Smooth muscle cell (in vitro differentiated cells): ENCODE measurements at regions not wholly inside any gene's neighbourhood (a gene's known extent, or its start where the extent isn't known, plus 50 kb on each side); places are given as distances from the start of the nearest gene placed in this dataset.

Experiments used
- DNase-seq: peaks from one replicate; lab custom pipeline; 2025; ENCODE audit not compliant: unreplicated experiment; lab: John Stamatoyannopoulos, UW
- H2AFZ ChIP-seq: fragments of 200-600 bp; sonication (generic); 2 replicates; pipeline ENCODE4 v1.6.0; 2016; ENCODE audit warnings: antibody characterized with exemption, low read depth, mild to moderate bottlenecking
- H3F3A ChIP-seq: fragments of 200-600 bp; sonication (generic); 2 replicates; pipeline ENCODE4 v1.6.0; 2017; ENCODE audit warnings: antibody characterized with exemption, low read depth
- H3K27ac ChIP-seq: fragments of 200-600 bp; sonication (generic); 2 replicates; pipeline ENCODE4 v1.5.1; 2016; ENCODE audit warnings: low read depth, mild to moderate bottlenecking
- H3K27me3 ChIP-seq: fragments of 200-600 bp; sonication (generic); 2 replicates; pipeline ENCODE4 v1.6.1; 2016; ENCODE audit warnings: low read depth, mild to moderate bottlenecking
- H3K36me3 ChIP-seq: fragments of 200-600 bp; sonication (generic); 2 replicates; pipeline ENCODE4 v1.5.1; 2016; ENCODE audit warnings: low read depth
- H3K4me1 ChIP-seq: fragments of 200-600 bp; sonication (generic); 2 replicates; pipeline ENCODE4 v1.5.1; 2016; ENCODE audit warnings: low read depth
- H3K4me2 ChIP-seq: fragments of 200-600 bp; sonication (generic); 2 replicates; pipeline ENCODE4 v1.6.0; 2016; ENCODE audit warnings: mild to moderate bottlenecking
- H3K4me3 ChIP-seq: fragments of 200-600 bp; sonication (generic); 2 replicates; pipeline ENCODE4 v1.5.1; 2016; ENCODE audit warnings: mild to moderate bottlenecking
- H3K79me2 ChIP-seq: fragments of 200-600 bp; sonication (generic); 2 replicates; pipeline ENCODE4 v1.6.0; 2016; ENCODE audit warnings: low read depth, mild to moderate bottlenecking
- H3K9ac ChIP-seq: fragments of 200-600 bp; sonication (generic); 2 replicates; pipeline ENCODE4 v1.6.0; 2016; ENCODE audit warnings: low read depth
- H3K9me3 ChIP-seq: fragments of 200-600 bp; sonication (generic); replicated peaks from 2 replicates; pipeline ENCODE4 v1.5.1; 2016; ENCODE audit warnings: low read depth
- H4K20me1 ChIP-seq: fragments of 200-600 bp; sonication (generic); 2 replicates; pipeline ENCODE4 v1.6.0; 2016; ENCODE audit warnings: low read depth
- CTCF ChIP-seq: fragments of 200-600 bp; sonication (generic); IDR thresholded peaks from 2 replicates; pipeline ENCODE4 v1.5.1; 2017; ENCODE audit warnings: borderline replicate concordance, mild to moderate bottlenecking, antibody characterized with exemption; ENCODE audit not compliant: insufficient read depth, poor library complexity, severe bottlenecking
- WGBS: methylation state at CpG from one replicate; pipeline ENCODE4 v1.1.7; 2016; ENCODE audit warnings: low lambda C conversion rate; 5-methylcytosine and 5-hydroxymethylcytosine counted together

- no peak overlapping the region for H3K9ac ChIP-seq
- no peaks in the 10 kb centered on the region for H3K79me2 ChIP-seq
- H3K4me2 ChIP-seq = no peak overlapping the region
- H3K36me3 ChIP-seq = no peaks in the 10 kb centered on the region
- no peaks in the 10 kb centered on the region for H3K9me3 ChIP-seq
- H3K27ac ChIP-seq = no peak overlapping the region
- no peaks in the 10 kb centered on the region for H3K27me3 ChIP-seq
- no peak for DNase-seq
- H3K4me3 ChIP-seq = no peak overlapping the region
- peaks cover 14% of the 10 kb centered on the region for H3F3A ChIP-seq
- TF ChIP-seq CTCF = no peak
- no peak overlapping the region for H2AFZ ChIP-seq
- peaks cover 17% of the 10 kb centered on the region for H3K4me1 ChIP-seq
- H4K20me1 ChIP-seq = no peaks in the 10 kb centered on the region
- WGBS = 92% methylated on average over 6 of the region's 6 CpGs
Measured at GRCh38 chr6:167696296-167696695, 130.4 kb upstream of the AFDN start.

GRCh38 chr6:167697316-167697715 is 129.4 kb upstream of the AFDN start:
- no peak overlapping the region for H3K4me3 ChIP-seq
- no peak overlapping the region for H3K27ac ChIP-seq
- no peak for DNase-seq
- H3K4me2 ChIP-seq = peak overlapping the region; percentile 12
- peaks cover 10% of the 10 kb centered on the region for H3K4me1 ChIP-seq
- H3F3A ChIP-seq = peaks cover 14% of the 10 kb centered on the region
- no peak overlapping the region for H3K9ac ChIP-seq
- H4K20me1 ChIP-seq = no peaks in the 10 kb centered on the region
- H2AFZ ChIP-seq = no peak overlapping the region
- no peaks in the 10 kb centered on the region for H3K79me2 ChIP-seq
- TF ChIP-seq CTCF = no peak
- H3K36me3 ChIP-seq = no peaks in the 10 kb centered on the region
- H3K27me3 ChIP-seq = no peaks in the 10 kb centered on the region
- WGBS = 56% methylated on average over 11 of the region's 11 CpGs
- no peaks in the 10 kb centered on the region for H3K9me3 ChIP-seq

GRCh38 chr6:167698540-167698939 is 128.2 kb upstream of the AFDN start:
- H3K27me3 ChIP-seq = no peaks in the 10 kb centered on the region
- peaks cover 10% of the 10 kb centered on the region for H3K4me1 ChIP-seq
- no peak overlapping the region for H3K4me3 ChIP-seq
- no peak overlapping the region for H3K27ac ChIP-seq
- peaks cover 14% of the 10 kb centered on the region for H3F3A ChIP-seq
- no peaks in the 10 kb centered on the region for H3K9me3 ChIP-seq
- DNase-seq = no peak
- TF ChIP-seq CTCF = no peak
- H2AFZ ChIP-seq = peak overlapping the region; percentile 93
- 60% methylated on average over 12 of the region's 12 CpGs for WGBS
- no peaks in the 10 kb centered on the region for H3K79me2 ChIP-seq
- no peak overlapping the region for H3K9ac ChIP-seq
- H3K4me2 ChIP-seq = no peak overlapping the region
- H4K20me1 ChIP-seq = no peaks in the 10 kb centered on the region
- no peaks in the 10 kb centered on the region for H3K36me3 ChIP-seq

GRCh38 chr6:167699141-167699931 is 127.4 kb upstream of the AFDN start:
- H4K20me1 ChIP-seq = no peaks in the 10 kb centered on the region
- H3K9me3 ChIP-seq = no peaks in the 10 kb centered on the region
- 22% methylated on average over 21 of the region's 21 CpGs for WGBS
- H3K4me3 ChIP-seq = peak overlapping the region; percentile 25
- H3F3A ChIP-seq = peaks cover 14% of the 10 kb centered on the region
- peak overlapping the region; percentile 82 for H3K27ac ChIP-seq
- DNase-seq = no peak
- no peak for TF ChIP-seq CTCF
- H3K79me2 ChIP-seq = no peaks in the 10 kb centered on the region
- H2AFZ ChIP-seq = peak overlapping the region; percentile 93
- H3K9ac ChIP-seq = peak overlapping the region; percentile 41
- H3K4me2 ChIP-seq = peak overlapping the region; percentile 83
- no peaks in the 10 kb centered on the region for H3K36me3 ChIP-seq
- H3K27me3 ChIP-seq = no peaks in the 10 kb centered on the region
- H3K4me1 ChIP-seq = peaks cover 10% of the 10 kb centered on the region
